Smooth muscle cell (in vitro differentiated cells): ENCODE measurements at regions not wholly inside any gene's neighbourhood (a gene's known extent, or its start where the extent isn't known, plus 50 kb on each side); places are given as distances from the start of the nearest gene placed in this dataset.

Experiments
- DNase-seq: peaks from one replicate; lab custom pipeline; 2025; ENCODE audit not compliant: unreplicated experiment; lab: John Stamatoyannopoulos, UW
- H2AFZ ChIP-seq: fragments of 200-600 bp; sonication (generic); 2 replicates; pipeline ENCODE4 v1.6.0; 2016; ENCODE audit warnings: antibody characterized with exemption, low read depth, mild to moderate bottlenecking
- H3F3A ChIP-seq: fragments of 200-600 bp; sonication (generic); 2 replicates; pipeline ENCODE4 v1.6.0; 2017; ENCODE audit warnings: antibody characterized with exemption, low read depth
- H3K27ac ChIP-seq: fragments of 200-600 bp; sonication (generic); 2 replicates; pipeline ENCODE4 v1.5.1; 2016; ENCODE audit warnings: low read depth, mild to moderate bottlenecking
- H3K27me3 ChIP-seq: fragments of 200-600 bp; sonication (generic); 2 replicates; pipeline ENCODE4 v1.6.1; 2016; ENCODE audit warnings: low read depth, mild to moderate bottlenecking
- H3K36me3 ChIP-seq: fragments of 200-600 bp; sonication (generic); 2 replicates; pipeline ENCODE4 v1.5.1; 2016; ENCODE audit warnings: low read depth
- H3K4me1 ChIP-seq: fragments of 200-600 bp; sonication (generic); 2 replicates; pipeline ENCODE4 v1.5.1; 2016; ENCODE audit warnings: low read depth
- H3K4me2 ChIP-seq: fragments of 200-600 bp; sonication (generic); 2 replicates; pipeline ENCODE4 v1.6.0; 2016; ENCODE audit warnings: mild to moderate bottlenecking
- H3K4me3 ChIP-seq: fragments of 200-600 bp; sonication (generic); 2 replicates; pipeline ENCODE4 v1.5.1; 2016; ENCODE audit warnings: mild to moderate bottlenecking
- H3K79me2 ChIP-seq: fragments of 200-600 bp; sonication (generic); 2 replicates; pipeline ENCODE4 v1.6.0; 2016; ENCODE audit warnings: low read depth, mild to moderate bottlenecking
- H3K9ac ChIP-seq: fragments of 200-600 bp; sonication (generic); 2 replicates; pipeline ENCODE4 v1.6.0; 2016; ENCODE audit warnings: low read depth
- H3K9me3 ChIP-seq: fragments of 200-600 bp; sonication (generic); replicated peaks from 2 replicates; pipeline ENCODE4 v1.5.1; 2016; ENCODE audit warnings: low read depth
- H4K20me1 ChIP-seq: fragments of 200-600 bp; sonication (generic); 2 replicates; pipeline ENCODE4 v1.6.0; 2016; ENCODE audit warnings: low read depth
- WGBS: methylation state at CpG from one replicate; pipeline ENCODE4 v1.1.7; 2016; ENCODE audit warnings: low lambda C conversion rate; 5-methylcytosine and 5-hydroxymethylcytosine counted together
- TF ChIP-seq, protein P1 (sequence below): fragments of 200-600 bp; sonication (generic); IDR thresholded peaks from 2 replicates; pipeline ENCODE4 v1.5.1; 2017; ENCODE audit warnings: borderline replicate concordance, mild to moderate bottlenecking, antibody characterized with exemption; ENCODE audit not compliant: insufficient read depth, poor library complexity, severe bottlenecking

DNA sequence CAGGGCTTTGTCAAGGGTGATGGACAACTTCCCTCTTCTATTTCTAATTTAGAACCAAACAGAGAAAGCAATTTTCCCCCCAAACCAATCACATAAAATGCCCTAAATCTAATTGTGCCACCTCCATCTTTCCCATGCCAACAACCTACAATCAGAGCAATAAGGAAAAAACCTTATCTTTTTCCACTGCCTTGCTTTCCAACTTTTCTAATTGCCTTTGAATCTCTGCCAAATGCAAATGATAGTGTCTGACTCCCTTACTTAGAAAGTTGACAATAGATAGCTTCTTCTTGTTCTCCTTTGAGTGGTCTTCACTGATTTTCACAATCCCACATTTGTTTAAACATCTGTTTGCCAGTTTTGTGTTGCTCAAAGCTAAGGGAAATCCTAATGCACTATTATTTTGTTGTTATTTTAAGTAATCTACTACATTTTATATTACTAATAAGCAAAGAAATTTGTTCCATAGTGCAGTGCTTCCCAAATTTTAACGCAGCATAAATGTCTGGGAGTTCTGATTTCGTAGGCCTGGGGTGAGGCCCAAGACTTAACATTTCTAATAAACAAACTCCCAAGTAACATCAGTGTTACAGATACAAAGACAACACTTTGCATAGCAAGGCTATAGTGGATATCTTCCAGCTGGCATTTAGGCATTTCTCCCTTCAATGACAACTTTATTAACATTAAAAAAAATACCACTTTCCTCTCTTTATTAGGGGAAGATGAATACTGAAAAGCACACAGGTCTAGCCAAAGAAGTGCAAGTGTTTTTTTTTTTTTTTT is 696.3 kb upstream of the USP15 start:
- Histone ChIP-seq H3K27me3 (no peaks in the 10 kb centered on the region), H3K9ac (no peak overlapping the region), H3K9me3 (no peaks in the 10 kb centered on the region), H2AFZ (no peak overlapping the region), H3K4me3 (no peak overlapping the region), H3K27ac (no peak overlapping the region), H4K20me1 (no peaks in the 10 kb centered on the region), H3K79me2 (no peaks in the 10 kb centered on the region), H3K4me2 (no peak overlapping the region), H3K36me3 (no peaks in the 10 kb centered on the region), H3F3A (no peaks in the 10 kb centered on the region), H3K4me1 (no peaks in the 10 kb centered on the region)
- TF ChIP-seq, protein P1, sequence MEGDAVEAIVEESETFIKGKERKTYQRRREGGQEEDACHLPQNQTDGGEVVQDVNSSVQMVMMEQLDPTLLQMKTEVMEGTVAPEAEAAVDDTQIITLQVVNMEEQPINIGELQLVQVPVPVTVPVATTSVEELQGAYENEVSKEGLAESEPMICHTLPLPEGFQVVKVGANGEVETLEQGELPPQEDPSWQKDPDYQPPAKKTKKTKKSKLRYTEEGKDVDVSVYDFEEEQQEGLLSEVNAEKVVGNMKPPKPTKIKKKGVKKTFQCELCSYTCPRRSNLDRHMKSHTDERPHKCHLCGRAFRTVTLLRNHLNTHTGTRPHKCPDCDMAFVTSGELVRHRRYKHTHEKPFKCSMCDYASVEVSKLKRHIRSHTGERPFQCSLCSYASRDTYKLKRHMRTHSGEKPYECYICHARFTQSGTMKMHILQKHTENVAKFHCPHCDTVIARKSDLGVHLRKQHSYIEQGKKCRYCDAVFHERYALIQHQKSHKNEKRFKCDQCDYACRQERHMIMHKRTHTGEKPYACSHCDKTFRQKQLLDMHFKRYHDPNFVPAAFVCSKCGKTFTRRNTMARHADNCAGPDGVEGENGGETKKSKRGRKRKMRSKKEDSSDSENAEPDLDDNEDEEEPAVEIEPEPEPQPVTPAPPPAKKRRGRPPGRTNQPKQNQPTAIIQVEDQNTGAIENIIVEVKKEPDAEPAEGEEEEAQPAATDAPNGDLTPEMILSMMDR = no peak
- 80% methylated on average over 2 of the region's 2 CpGs for WGBS
- DNase-seq = no peak

DNA sequence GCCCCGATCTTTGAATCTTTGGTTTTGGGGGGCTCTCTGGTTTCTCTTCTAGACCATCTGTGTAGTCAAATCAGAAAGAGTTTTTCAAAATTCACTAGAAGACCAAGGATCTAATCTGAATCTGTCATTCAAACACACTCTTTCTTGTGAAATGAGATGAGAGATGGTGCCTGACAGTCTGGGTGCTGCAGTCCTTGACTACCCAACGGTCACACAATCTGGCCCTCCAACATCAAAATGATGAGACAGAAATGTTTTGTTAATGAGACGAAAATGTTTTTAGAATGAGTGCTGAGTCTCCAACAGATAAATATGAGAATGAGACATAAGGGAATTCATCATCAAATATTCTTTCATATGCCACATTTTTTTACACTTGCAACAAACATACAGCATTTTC is 695.7 kb upstream of the USP15 start:
- Histone ChIP-seq H2AFZ (no peak overlapping the region), H3K9ac (no peak overlapping the region), H3K4me2 (no peak overlapping the region), H3F3A (no peaks in the 10 kb centered on the region), H3K79me2 (no peaks in the 10 kb centered on the region), H3K27ac (no peak overlapping the region), H3K9me3 (no peaks in the 10 kb centered on the region), H3K27me3 (no peaks in the 10 kb centered on the region), H3K4me1 (no peaks in the 10 kb centered on the region), H3K4me3 (no peak overlapping the region), H3K36me3 (no peaks in the 10 kb centered on the region), H4K20me1 (no peaks in the 10 kb centered on the region)
- 81% methylated on average over 3 of the region's 3 CpGs for WGBS
- TF ChIP-seq, protein P1 = no peak
- no peak for DNase-seq

DNA sequence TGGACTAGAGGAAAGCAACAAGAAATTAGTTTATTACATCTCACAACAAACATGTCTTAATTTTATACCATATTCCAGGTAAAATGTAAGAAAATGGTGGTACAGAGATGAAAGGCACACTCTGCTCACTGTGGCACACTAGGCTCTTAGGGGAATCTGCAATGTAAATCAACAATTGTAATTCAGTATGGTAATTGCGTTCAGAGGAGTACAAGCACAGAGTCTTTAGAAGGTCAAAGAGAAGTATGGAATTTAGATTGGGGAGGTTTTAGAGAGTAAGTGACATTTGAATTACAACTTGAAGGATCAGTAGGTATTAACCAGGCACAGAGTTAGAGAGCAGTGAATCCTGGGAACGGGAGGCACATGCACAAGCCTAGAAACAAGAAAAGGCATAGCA is 694.0 kb upstream of the USP15 start:
- Histone ChIP-seq H2AFZ (no peak overlapping the region), H3K27me3 (no peaks in the 10 kb centered on the region), H3K4me3 (no peak overlapping the region), H4K20me1 (no peaks in the 10 kb centered on the region), H3K4me2 (no peak overlapping the region), H3F3A (no peaks in the 10 kb centered on the region), H3K36me3 (no peaks in the 10 kb centered on the region), H3K79me2 (no peaks in the 10 kb centered on the region), H3K9ac (no peak overlapping the region), H3K27ac (no peak overlapping the region), H3K9me3 (no peaks in the 10 kb centered on the region), H3K4me1 (no peaks in the 10 kb centered on the region)
- TF ChIP-seq, protein P1 = no peak
- WGBS = 52% methylated on average over 2 of the region's 2 CpGs
- DNase-seq = no peak

- Histone ChIP-seq H4K20me1 (no peaks in the 10 kb centered on the region), H3F3A (no peaks in the 10 kb centered on the region), H3K4me2 (no peak overlapping the region), H2AFZ (no peak overlapping the region), H3K4me3 (no peak overlapping the region), H3K4me1 (no peaks in the 10 kb centered on the region), H3K9me3 (no peaks in the 10 kb centered on the region), H3K79me2 (no peaks in the 10 kb centered on the region), H3K9ac (no peak overlapping the region), H3K27ac (no peak overlapping the region), H3K36me3 (no peaks in the 10 kb centered on the region), H3K27me3 (no peaks in the 10 kb centered on the region)
- WGBS = 78% methylated on average over 3 of the region's 3 CpGs
- TF ChIP-seq, protein P1 = no peak
- DNase-seq = no peak
Measured at GRCh38 chr12:61574339-61574738, 685.9 kb upstream of the USP15 start.
